HG02938 (cell line): ENCODE measurements at regions not wholly inside any gene's neighbourhood (a gene's known extent, or its start where the extent isn't known, plus 50 kb on each side); places are given as distances from the start of the nearest gene placed in this dataset.

Source experiments
- ATAC-seq: cut with Tn5 transposase; IDR thresholded peaks from one replicate; pipeline ENCODE4 v1.9.1; 2021; ENCODE audit warnings: mild to moderate bottlenecking, moderate library complexity; ENCODE audit not compliant: unreplicated experiment

DNA sequence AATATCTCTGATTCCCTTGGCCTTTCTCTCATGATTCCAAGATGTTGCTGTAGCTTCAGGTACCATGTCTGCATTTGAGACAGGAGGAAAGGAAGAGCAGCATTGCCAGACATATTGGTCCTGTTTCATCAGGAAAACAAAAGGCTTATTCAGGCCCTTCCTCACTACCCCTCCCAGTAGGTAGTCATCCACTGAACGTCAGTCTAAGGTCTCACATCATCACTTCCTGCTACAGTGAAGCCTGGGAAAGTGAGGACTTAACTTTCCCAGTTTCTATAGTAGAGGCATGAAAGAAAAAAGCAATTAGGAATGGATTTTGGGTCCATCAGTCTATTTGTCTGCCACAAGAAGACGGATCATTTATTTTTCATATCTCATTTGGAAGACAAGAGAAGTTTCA is 85.7 kb upstream of the SOX4 start:
- ATAC-seq = no peak

DNA sequence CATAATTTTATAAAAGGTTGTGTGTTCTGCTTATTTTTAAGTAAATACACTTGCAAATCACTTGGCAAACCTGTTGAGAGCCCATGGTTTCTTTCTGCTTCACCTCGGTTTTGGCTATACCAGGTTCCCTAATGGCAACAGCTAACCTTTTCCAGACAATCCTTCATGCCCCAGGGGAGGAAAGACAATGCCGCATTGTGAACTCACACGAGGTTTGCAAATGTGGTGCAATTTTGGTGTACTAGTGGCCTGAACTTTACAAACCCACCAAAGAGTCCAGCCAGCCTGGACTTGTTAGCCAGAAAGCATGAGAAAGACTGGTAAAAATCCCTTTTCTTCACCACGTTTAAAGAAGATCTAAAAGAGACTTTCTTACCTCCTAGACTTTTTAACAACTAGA is 84.8 kb upstream of the SOX4 start:
- no peak for ATAC-seq

GRCh38 chr6:21511891-21512550 is 81.5 kb upstream of the SOX4 start:
- no peak for ATAC-seq

GRCh38 chr6:21514288-21514687 is 79.3 kb upstream of the SOX4 start:
- no peak for ATAC-seq

DNA sequence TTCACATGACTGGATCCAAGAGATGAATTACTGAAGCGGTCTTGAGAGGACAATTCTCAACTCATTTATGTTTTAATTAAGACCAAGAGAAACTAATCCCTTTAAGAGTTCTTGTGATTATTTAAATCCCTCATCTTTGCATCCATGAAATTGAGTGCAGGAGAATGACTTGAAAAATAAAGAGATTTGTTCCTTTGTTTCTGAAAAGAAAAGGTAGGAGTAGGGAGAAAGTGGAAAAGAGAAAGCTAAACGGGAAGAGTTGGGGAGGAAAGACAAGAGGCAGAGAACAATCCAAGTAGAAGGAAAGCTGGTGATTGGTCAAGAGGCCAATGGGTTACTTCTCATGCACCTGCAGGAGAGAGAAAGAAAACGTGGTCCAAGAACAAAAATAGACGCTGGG is 75.2 kb upstream of the SOX4 start:
- ATAC-seq = no peak

- no peak for ATAC-seq
These were observed 73.9 kb upstream of the SOX4 start for GRCh38 chr6:21519642-21520041.

DNA sequence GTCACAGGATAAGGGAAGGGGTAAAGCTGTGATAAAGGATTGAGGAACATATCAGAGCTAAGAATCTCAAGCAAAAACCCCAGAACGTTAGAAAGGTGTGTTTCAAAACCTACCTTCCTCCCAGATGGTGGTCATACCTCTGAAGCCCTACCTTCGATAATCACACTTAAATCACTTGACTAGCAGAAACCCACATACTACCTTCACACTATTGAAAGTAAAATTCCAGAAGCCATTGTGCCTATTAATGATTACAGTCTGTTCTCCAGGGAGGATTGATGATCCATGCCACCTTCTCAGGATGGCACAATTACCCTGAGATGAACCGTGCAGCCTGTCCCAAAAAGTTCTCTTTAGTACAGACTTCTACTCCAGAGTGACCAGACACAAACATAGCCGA is 72.3 kb upstream of the SOX4 start:
- no peak for ATAC-seq

DNA sequence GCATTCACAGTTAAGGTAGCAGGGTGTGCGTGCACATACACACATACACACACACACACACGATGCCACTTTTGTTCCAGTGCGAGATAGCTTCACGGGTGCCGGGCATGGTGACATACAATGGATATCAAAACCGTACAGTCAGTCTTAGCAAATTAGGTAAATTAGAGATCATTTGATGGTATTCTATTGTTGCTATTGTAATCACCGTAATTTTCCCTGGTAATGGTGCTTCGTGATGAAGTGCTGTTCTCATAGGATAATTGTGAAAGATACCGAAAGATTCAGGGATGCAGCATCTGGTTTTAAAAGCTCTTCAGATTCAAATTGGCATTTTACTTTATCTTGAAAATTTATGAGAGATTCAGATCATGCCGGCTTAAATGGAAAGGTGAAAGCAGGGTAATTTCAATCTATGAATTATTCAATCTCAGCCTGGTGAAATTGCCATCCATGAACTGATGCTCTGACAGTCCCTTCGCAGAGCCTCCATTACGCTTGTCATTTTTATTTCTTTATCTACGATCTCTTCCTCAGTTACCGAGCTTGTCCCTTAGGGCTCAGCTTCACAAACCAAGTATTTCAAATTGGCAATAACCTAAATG is 71.3 kb upstream of the SOX4 start:
- ATAC-seq = no peak

- ATAC-seq = no peak
These were observed 70.6 kb upstream of the SOX4 start for GRCh38 chr6:21522797-21523456.

DNA sequence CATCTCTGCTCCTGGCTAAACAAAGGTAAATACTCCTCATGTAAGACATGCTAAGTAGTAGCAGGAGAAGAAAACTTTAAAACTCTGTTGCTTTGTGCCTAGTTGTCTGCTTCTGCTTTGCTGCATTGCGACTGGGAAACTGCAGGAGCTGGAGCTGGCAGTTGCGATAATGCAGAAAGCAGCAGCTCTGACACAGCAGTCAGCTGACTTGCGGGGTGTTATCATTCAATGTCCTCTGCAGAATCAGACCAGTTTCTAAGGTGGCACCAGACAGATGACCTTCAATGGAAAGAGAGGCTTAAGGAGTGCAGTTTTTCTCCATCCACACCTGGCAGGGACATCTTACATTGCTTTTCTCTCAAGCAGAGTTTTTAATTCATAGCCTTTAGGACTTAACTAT is 69.9 kb upstream of the SOX4 start:
- no peak for ATAC-seq

DNA sequence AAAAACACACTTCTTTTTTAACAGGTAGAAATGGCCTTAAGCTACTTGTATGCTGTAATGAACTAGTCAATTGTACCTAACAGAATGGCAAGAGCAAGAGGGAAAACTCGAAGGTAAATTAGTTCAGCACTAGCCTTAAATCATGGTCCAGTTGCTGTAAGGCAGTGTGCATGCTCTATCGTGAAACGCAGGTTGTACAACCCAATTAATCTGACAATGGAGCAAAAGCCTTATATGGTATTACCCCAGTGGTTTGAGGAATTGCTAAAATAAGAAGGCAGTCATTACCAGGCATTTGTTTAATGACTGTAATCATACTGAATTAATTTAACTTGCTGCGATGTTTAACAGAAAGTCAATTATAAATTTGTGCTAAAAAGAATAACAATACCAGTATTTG is 69.3 kb upstream of the SOX4 start:
- no peak for ATAC-seq

DNA sequence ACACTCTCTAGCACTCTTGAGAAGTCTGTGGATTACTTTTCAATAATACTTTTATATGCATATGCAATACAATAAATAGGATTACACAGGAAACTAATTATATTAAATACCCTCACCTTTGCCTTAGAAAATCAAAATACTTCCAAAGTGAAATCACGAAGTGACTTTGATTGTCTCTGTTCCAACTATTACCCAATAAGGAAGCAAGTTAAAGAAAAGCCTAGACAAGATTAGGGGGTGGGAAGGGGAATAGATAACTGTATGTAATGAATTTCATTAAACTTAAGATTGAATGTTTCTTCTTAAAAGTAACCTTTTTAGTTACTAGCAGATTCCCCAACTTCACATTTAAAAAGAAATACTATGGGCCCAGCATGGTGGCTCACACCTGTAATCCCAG is 66.6 kb upstream of the SOX4 start:
- no peak for ATAC-seq

DNA sequence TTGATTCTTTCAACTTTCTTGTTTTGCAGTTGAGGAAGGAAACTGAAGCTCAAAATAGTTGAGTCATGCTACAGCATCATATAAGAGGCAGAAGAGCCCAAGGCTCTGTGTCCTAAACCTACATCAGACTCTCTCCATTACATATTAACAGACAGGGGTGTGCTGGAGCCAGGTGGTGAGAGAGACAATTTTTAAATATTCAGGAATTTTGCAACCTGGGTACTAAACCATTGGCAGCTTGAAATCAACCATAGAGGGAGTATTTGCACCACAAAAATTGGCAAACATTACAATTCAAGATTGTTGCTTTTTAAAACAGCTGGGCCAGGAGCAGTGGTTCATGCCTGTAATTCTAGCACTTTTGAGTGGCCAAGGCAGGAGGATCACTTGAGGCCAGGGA is 65.8 kb upstream of the SOX4 start:
- ATAC-seq = no peak

DNA sequence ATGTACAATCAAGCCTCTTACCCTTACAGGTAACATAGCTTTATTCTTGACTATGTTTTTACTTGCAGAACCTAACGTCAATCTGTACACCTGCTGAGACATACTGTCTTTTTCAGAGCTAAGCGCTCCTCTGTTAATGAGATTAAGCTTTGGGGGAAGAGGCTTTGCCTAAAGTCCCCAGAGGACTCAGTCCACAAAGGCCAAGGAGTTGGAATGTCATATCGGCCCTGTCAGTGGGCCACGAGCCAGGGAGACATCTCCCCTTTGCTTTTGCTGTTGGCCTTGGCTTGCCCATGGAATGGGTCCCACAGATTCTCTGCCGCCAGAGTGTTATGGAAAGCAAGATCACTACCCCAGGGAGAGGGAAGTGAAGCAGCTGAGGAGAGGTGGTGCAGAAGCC is 64.1 kb upstream of the SOX4 start:
- ATAC-seq = no peak

DNA sequence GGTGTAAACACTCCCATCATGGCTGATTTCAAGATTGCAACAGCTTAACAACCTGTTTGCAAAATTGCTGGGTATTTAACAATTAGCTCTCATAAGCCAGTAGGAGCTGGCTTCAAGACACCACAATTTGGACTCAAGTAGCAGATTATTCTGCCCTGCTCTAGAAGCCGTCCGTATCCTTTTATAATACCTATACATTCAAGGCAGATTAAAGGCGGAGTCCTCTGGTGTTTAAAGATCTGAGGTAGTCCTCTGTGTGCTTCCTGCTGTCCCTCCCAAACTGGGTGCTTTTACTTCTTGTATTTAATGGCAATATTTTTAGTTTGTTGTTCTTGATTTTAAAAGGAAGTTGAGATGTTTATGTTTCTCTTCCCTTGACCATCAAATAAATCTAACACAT is 62.2 kb upstream of the SOX4 start:
- no peak for ATAC-seq

- no peak for ATAC-seq
These were observed 59.9 kb upstream of the SOX4 start for GRCh38 chr6:21533678-21534077.

DNA sequence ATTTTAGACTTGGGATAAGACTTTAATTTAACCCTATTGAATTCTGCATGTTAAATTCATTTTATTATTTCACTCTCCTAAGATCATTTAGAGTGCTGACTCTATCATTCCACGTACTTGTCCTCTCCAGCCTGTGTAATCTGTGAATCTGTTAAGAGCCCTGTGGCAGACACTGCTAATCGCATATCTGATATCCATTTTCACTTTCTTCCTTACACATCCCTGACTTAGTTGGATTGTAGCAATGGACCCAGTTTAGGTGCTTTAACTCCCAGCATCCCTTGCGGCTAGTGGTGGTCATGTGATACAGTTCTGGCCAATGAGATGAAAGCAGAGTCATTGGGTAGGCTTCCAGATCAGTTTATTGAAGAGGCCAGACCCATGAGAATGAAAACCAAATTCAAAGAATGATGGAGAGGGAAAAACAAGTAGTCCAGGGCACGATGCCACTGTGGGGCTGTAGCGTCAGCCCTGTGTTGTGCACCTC is 57.2 kb upstream of the SOX4 start:
- no peak for ATAC-seq

DNA sequence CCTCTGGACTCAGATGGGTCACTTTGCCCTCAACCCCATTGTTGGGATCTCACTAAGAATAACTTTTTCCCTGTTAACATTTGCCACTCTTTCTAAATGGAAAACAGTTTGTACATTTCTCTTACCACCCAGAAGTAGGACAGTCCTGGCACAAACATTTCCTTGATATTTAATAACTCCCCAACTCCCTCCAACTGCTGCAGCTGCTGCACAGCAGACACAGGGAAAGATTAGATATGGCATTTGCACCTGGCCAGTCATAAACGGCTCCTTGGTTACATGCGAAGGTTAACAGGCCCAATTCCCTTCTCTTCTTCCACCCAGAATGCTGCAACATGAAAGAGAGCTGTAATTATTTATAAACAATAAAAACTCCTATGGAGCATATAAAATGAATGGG is 55.9 kb upstream of the SOX4 start:
- no peak for ATAC-seq

DNA sequence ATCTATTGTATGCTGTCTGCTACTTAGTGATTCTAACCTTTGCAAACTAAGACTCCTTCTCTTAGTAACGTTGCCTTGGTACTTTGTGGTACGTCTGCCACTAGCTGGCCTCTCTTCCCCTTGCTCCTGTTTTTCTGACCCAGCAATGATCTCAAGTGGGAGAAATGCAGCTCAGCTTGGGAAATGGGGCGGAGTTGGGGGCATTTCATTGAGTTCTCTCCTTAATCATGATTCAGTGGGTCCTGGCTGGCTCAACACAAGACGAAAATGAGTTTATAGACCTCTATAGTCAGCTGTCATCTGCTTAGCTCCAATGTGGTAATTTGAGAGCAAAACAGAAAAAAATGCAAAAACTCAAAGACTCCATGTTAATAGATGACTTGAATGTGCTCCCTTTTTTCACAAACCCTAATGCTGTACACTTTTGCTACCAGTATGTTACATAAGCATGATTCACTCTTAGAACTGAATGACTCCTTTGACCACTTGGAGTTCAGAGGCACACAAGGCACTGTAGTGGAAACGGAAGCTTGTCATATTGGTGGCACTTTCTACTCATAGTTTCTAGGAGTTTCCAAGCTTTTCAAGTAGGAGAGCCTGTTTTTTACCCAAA is 55.3 kb upstream of the SOX4 start:
- no peak for ATAC-seq

DNA sequence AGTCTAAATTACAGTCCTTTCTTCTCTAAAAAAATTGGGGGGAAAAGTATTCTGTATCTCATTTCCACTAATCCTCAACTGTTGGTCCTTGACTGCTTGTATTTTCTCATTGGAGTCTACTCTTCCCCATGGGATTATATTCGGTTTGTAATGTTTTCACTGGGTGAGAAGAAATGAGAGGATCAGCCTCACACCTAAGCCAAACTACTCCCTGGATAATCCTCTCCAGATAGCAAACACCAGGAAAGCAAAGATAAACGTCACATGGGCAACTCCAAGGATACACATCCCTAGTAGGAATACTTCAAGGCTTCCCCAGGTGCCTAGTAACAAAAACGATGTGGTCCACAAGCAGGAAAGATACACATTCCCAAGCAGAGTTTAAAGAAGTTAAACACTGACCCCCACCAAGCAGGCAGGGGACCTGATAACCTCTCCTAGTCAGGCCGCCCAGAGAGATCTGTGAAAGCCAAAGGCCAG is 53.9 kb upstream of the SOX4 start:
- no peak for ATAC-seq
